GM12865 (cell line): ENCODE measurements at regions not wholly inside any gene's neighbourhood (a gene's known extent, or its start where the extent isn't known, plus 50 kb on each side); places are given as distances from the start of the nearest gene placed in this dataset.

Source experiments
- DNase-seq: peaks from one replicate; pipeline ENCODE4 v3.0.0; 2010; ENCODE audit warnings: low read depth
- H3K4me3 ChIP-seq: 2 replicates; pipeline ENCODE4 v1.5.1; 2011; ENCODE audit warnings: mild to moderate bottlenecking, low read depth, low read length, control low read depth
- CTCF ChIP-seq: IDR thresholded peaks from 2 replicates; pipeline ENCODE4 v1.5.1; 2011; ENCODE audit warnings: low read length, control low read depth, low read depth, inconsistent platforms; ENCODE audit not compliant: insufficient read depth; ENCODE audit errors: missing control alignments

- no peak for TF ChIP-seq CTCF
These were observed 405.9 kb upstream of the ACVR2A start for GRCh38 chr2:147438882-147439281.

GRCh38 chr2:147433822-147434221 is 411.0 kb upstream of the ACVR2A start:
- no peak for DNase-seq

More at GRCh38 chr2:147438882-147439281, 405.9 kb upstream of the ACVR2A start:
- no peak overlapping the region for H3K4me3 ChIP-seq
- DNase-seq = no peak

GRCh38 chr2:147430408-147430807 is 414.4 kb upstream of the ACVR2A start:
- no peak for DNase-seq
- H3K4me3 ChIP-seq = no peak overlapping the region
- TF ChIP-seq CTCF = no peak

More at GRCh38 chr2:147433822-147434221, 411.0 kb upstream of the ACVR2A start:
- TF ChIP-seq CTCF = no peak
- H3K4me3 ChIP-seq = no peak overlapping the region

- DNase-seq = no peak
- H3K4me3 ChIP-seq = no peak overlapping the region
- no peak for TF ChIP-seq CTCF
These were observed 416.6 kb upstream of the ACVR2A start for GRCh38 chr2:147428120-147428747.

- no peak for TF ChIP-seq CTCF
- H3K4me3 ChIP-seq = no peak overlapping the region
- DNase-seq = no peak
These were observed 419.3 kb upstream of the ACVR2A start for GRCh38 chr2:147425437-147426029.

GRCh38 chr2:147424766-147425165 is 420.1 kb upstream of the ACVR2A start:
- no peak for TF ChIP-seq CTCF
- DNase-seq = no peak
- no peak overlapping the region for H3K4me3 ChIP-seq
